SKM-1 (cell line): ENCODE measurements at regions not wholly inside any gene's neighbourhood (a gene's known extent, or its start where the extent isn't known, plus 50 kb on each side); places are given as distances from the start of the nearest gene placed in this dataset.

Source experiments
- DNase-seq: peaks from one replicate; lab custom pipeline; 2025; ENCODE audit not compliant: unreplicated experiment; lab: John Stamatoyannopoulos, UW

DNA sequence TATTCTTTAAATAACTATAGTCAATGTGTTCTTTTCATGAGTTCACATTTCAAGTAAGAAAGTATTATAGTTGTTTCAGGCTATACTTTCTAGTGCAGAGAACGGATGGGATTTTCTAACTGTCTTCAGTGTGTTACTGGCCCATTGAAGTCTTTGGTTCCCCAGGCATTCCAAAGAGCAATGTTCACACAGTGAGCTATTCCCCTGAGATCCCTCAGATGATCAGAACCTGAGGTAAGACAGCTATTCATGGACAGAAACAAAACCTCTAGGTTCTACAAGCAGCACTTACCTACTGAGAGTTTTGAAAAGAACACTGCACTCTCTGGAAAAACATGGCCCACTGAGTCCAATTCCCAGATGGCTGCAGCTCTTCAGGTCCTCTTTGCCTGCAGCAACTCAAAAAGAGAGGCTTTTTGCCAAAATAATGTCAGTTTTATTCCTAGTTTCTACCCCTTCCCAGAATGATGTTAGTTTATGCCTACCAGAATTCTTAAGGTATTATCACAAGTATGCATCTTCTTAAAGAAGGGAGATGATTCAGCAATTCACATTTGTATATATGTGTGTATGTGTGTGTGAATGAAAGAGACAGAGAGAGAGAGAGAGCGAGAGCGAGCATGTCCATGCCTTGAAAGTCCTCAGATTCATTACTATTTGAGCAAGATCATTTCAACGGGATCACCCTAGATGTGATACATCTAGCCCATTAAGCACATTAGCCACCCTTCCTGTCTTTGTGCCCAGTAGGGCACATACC, 146.1 kb downstream of the PDHA2 start:
- no peak for DNase-seq

DNA sequence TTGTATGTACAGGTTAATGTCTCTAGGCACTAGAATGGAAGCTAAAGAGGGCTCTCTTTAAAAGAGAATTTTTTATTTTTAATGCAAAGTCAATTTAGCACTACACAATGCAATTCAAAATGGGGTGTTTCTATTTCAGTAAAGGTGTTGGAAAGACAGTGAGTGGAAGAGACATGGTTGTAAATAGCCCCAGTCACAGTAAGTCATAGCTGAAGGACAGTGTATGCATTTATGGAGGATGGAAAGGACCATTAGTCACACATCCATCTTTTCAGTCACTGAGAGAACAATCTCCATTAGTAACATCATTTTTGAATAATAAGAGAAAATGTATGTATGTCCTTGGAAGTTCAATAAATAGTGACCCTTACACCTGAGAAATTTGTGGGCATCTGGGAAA, 148.0 kb downstream of the PDHA2 start:
- DNase-seq, result no peak

DNA sequence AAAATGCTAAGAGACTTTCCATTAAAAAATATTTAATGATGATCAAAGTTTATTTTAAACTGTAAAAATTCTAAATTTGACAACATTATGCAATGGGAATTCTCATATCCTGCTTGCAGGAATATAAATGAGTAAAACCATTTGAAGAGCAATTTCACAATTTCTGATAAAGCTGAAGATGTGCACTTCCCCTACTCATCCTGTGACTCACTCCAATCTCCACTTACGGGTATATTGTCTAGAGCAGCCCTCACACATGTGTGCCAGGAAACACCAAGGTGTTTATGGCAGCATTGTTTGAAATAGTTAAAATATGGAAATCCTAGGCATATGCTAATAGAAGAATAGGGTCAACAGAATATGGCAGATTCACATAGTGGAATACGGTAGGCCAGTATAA, 158.4 kb downstream of the PDHA2 start:
- DNase-seq, result no peak

DNA sequence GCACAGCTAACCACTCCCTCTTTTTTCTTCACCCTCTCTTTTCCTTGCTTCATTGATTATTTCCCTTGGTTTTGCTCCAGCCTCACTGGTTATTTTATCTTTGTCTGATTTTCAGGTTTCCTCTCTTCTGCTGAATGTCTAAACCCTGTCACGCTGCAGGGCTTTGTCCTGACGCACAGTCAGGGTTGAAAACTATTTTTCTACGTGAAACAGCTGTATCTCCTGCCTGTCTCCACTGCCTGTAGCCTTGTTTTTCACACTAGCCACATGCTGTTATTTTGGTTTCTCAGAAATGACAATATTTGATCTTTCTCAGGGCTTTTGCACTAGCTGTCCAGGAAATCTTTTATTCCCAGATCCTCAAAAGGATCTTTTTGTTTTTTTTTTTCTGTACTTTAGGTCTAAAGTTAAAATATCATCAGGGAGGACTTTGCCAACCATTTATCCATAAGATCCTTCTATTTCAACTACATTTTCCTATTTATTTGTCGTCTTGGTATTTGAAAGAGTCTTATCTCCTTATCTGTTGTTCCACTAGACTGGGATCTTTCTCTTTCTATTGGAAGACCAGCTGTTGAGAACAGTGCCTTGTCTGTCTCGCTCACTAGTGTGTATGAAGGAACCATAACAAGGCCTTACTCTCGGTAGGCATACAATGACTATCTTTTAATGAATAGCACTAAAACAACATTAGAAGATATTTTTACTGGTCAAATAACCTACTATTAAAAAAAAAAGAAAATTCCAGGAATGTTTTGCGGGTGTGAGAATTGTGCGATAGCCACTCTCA, 164.3 kb downstream of the PDHA2 start:
- DNase-seq, result no peak

DNA sequence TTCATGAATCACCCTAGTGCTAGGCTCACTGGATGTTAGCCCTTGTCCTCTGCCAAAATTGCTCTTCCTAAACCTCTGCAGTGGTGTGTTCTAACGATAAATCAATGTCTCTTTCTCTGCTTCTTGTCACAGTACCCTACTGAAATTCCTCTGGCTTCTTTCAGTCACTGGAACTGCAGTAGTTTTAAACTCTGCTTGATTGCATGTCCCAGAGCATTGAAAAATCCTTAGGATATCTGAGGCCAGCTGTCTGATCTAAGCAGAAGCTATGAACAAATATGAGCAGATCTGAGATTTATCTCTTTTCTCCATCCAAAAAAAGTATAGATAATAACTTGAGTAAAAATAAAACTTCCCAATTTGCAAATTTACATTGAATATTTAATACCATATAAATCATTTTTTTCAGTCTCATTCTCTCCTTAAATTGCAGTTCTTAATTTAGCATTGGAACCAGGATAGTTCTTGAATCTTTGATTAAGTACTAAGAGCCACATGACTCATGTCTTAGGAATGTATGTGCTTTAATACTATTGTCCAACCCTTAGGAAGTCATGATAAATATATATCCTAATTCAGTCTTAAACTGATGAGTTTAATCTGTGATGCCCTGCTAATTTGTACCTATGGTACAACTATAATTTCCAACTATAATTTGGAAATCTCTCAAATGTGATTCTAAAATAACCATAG, 169.7 kb downstream of the PDHA2 start:
- DNase-seq, result no peak

DNA sequence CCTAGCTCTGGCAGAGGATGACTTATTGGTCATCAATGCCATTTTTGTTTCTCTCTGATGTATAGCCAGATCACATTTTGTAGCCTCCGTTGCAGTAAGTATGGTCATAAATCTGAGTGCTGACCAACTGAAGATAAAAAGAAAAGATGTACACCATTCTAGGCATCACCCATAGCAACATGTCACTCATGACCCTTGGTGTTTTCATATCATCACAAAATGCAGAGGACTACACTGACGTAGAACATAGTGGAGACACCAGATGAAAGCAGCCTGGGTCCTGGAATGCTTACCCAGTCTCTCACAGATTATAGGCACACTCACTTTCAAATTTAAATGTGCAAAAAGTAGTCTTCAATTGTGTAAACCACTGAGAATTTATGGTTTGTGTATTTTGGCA, 172.8 kb downstream of the PDHA2 start:
- DNase-seq, result no peak

DNA sequence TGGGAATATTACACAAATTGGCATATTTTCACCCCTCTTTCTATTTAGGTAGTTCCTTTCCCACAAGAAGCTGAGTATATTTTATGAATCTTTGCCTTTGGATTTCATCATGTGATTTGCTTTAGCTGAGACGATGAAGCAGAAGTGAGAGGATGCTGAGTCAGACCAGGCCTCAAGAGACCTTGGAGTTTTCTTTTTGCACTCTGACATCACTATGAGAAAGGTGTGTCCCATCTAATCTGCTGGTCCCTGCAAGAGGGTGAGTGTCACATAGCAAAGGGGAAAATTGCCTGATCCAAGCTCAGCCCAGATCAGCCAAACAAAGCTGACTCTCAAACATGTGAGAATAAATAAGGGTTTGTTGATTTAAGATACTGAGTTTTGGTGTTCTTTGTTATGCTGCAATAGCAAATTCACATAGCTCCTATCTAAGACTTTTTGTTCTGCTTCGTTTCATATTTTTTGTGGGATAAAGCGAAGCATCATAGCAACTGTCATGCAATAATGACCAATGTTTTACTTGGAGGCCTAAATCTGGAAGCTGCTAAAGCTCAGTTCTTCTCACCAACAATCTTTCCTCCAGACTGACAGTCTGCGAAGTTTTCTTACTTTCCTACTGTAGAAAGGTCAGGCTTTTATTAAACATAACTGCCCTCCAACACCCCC, 176.9 kb downstream of the PDHA2 start:
- DNase-seq, result no peak

DNA sequence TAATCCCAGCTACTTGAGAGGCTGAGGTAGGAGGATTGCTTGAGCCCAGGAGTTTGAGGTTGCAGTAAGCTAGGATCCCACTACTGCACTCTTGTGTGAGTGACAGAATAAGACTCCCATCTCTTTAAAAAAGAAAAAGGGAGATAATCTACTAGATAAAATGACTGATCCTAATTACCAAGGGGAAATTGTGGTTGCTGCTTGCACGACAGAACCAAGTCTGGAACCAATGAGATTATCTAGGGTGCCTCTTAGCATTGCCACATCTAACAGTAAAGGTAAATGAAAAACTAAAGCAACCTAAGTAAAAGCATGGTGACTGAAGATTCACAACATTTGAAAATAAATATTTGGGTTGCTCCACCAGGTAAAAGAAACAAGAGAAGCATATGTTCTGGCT, 185.1 kb downstream of the PDHA2 start:
- DNase-seq, result no peak

DNA sequence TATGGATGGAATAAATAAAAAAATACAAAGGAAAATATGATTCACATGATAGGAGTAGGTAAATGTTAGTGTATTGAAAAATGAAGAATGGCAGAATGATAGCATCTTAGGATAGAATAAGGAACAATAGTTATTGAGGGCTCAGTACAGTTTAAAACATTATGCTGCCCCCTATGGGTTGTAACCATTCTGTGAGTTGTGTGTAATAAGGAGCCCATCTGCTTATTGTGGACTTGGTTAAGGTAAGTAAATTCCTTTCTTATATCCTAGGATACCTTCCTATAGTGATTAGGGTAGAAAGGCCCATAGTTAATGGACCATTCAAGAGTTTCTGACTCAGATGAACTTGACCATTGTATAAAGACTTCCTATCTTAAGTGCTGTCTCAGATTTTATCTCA, 195.8 kb downstream of the PDHA2 start:
- DNase-seq, result no peak

DNA sequence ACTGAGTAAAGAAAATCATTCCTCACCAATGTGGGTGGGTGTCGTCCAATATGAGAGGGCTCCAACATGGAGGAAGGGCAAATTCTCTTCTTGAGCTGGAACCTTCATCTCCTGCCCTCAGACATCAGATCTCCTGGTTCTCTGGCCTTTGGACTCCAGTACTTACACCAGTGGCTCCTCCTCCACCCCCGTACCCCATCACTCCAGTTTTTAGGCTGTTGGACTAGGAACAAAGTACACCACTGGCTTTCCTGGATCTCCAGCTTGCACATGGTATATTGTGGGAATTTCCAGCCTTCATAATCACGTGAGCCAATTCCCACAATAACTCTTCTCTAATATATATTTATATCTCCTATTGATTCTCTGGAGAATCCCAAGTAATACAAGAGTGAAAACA, 196.9 kb downstream of the PDHA2 start:
- no peak for DNase-seq

DNA sequence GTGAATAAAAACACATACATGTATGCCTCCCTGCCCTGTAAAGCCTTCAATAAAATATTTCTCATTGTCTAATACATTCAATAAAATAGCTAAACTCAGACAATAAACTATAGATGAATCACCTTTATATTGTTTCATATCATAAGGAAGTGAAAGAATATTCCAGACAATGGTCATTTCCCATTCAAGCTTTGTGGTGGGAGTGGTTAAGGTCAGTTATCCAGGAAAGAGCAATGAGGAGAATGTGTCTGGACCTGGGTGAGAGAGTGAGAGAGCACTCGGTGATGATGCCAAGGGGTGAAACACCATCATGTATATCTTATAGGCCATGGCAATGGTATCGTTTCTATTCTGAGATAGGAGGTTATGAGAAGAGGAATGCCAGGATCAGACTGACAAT, 197.8 kb downstream of the PDHA2 start:
- no peak for DNase-seq

DNA sequence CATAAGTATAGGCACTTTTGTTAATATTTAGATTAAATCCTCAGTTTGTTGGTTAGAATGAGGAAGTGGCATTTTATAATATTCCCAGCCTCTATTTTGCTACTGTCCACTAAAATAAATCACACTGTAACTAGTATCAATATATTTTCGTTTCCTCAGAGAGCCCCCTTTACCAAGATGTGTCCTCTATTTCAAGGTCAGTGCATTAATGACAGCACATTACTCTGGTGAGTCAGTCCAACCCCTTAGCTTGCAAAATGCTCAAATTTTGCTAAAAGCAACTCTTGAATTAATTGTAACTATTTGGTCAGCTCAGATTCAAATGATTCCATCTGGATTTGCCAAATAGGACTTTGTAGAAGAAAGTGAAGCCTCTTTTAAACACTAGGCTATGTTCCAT, 199.3 kb downstream of the PDHA2 start:
- DNase-seq, result no peak

DNA sequence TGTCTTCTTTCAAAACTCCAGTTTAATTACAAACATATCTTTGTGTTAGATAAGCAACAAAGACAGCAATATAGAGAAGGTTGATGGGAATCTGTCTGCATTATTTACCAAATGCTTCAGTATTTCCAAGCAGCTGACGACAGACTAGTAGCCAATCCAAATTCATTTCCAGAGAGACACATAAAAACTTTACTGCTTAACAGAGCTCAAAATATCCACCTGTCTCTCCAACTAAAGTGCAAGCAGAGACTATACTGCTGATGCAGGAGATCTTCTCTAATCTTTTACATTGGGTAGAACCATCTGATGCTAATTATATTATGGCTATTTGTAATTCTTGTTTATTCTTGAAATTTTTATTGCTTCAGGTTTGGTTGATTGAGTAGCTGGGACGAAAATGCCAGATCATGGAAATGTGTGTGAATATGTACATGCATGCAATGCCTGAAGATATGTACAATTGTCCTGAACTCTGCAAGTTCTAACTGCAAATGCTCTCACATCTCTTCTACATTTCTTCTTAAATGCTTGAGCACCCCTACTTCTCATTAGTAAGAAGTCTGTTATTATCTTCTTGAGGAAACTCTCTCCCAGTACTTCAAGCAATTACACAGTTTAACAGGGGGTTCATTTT, 200.0 kb downstream of the PDHA2 start:
- DNase-seq, result no peak

DNA sequence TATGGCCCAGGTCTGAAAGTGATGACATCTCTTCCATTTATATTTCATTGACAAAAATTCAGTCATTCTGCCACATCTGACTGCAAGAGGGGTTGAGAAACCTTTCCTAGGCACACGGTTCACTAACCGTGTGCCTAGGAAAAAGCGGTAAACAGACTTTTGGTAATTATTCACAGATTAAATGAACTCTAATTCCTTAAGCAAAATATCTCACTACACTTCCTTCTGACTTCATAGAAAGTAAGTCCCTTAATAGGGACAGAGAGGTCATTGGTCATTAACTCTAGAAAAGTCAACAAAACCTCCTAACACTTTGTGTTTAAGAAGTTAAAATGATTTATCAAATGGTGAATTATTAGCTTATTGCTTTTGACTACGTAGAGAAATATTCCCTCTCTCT, 205.1 kb downstream of the PDHA2 start:
- DNase-seq, result no peak

DNA sequence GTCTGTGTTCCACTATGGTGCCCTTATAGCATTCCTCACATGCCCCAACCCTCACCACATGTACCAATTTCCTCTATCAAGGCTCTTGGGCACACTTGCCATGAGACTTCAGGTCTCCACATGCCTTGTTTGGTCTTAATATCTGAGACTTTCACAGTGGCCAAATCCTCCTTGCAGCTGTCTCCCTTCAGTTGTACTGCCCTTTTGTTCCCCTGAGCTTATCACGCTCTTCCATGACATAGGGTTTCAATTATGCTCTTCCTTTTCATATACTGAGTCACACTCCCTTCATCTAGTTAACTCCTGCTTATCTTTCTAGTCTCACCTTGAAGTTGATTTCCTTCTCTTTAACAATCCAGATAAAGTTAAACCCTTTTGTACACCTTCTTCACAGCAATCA, 212.9 kb downstream of the PDHA2 start:
- no peak for DNase-seq

DNA sequence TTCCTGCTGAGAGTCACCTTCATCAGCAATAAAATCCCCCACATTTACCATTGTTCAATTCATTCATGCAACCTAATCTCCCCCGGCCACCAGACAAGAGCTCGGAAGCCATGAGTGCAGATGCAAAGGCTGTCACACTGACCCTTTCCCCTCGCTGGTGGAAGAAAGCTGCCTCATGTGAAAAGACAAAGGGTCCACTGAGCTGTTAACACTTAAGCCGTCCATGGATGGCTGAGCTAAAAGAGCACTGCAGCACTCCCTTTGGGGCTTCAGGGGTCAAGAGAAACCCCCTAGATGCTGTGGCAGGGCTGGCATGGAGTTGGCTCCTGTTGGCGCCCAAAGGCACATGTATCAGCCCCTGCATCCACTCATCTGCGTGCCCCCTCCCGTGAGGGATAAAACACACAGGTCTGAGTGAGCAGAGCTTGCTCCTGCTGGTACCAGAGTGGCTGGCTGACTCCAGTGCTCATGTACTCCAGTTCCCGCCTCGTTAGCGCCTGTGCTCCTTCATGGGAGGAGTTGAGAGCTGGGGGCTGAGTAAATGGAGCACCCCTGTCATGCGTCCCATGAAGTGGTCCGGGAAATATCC, 216.5 kb downstream of the PDHA2 start:
- DNase-seq, result no peak

DNA sequence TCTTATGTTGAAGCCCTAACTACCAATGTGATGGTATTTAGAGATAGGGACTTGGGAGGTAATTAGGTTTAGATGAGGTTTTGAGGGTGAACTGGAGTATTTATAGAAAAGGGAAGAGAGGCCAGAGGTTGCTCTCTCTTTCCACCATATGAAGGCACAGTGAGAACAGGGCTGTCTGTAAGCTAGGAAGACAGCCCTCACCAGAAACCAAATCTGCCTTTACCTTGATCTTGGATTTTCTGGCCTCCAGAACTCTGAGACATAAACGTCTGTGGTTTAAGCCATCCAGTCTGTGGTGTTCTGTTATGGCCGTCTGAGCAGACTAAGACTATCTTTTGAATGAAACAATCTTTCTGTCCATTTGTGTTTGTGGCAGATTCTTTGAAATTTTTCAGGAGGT, 223.7 kb downstream of the PDHA2 start:
- no peak for DNase-seq

DNA sequence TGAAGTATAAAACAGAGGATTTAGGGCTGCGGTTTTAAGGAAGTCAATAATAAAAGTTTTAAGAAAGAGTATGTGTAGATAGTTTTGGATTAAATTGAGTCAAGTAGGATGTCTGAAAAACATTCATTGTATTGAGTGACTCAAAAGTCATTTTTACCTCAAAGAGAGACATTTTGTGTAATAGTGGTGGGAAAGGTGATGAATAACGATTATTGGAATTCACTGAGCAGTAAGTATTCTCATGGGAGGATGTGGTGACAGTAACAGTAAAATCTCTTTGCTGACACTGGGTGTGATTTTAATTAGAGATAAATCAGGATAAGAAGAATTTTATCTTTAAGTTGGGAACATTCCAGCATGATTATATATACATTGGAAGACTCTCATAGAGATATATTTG, 233.6 kb downstream of the PDHA2 start:
- DNase-seq, result no peak

DNA sequence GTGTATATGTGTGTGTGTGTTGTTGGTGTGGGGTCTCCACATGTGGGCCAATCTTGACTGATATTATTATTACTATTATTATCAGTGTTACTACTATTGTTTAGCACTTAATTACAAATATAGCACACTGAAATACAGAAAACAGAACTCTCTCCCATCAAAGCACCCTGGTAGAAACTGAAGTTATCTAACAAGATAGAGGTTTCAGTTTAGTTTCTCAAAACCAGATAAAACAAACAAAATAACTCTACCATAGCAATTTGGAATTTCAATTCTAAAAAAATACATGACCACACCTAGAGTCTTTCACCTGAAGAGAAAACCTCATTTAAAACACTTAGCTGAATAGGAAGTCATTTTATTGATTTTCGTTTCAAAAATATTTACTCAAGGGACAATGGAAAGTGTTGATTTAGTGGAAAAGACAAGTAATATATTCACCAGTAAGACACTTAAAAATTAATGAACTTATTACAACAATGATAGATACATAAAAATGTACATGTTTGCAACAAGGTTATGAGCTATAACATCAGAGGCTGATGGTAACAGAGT, 252.3 kb downstream of the PDHA2 start:
- DNase-seq, result no peak

DNA sequence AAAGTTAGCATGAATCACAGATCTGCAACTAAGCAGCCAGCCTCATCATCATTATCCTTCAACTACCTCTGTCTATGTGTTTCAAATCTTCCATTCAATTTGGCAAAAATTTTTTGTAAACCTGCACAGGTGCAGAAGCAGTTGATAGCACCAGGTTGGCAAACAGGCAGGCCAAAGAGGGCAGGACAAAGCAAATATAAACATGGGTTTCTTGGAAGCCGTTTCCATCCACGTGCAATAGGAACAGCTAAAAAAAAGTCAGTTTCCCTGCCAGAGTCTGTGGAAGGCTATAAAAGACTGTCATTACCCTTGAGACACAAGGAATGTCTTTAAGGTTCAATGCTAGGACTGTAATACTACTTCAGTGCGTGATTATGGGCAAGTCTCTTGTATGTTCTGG, 253.2 kb downstream of the PDHA2 start:
- no peak for DNase-seq
